Activated T-helper 1 cell treated with anti-CD3 and anti-CD28 coated beads, Interleukin-12 subunit alpha, Interleukin-12 subunit beta, Interleukin-2, Interleukin-4 antibody, amounts not matched to agents 30 ng/mL and 10 ng/mL and 1 ng/mL, durations not matched to agents 14 hours and 24 hours and 36 hours (primary cell): ENCODE measurements at regions not wholly inside any gene's neighbourhood (a gene's known extent, or its start where the extent isn't known, plus 50 kb on each side); places are given as distances from the start of the nearest gene placed in this dataset.
A peak's percentile ranks its signal among the peaks of the same experiment; 100 is the strongest.

ENCODE experiments used
- DNase-seq: peaks from one replicate; pipeline ENCODE4 v3.0.0; 2021; ENCODE audit warnings: low spot score
- H3K27ac Mint-ChIP-seq: one replicate; pipeline ENCODE4 v1.8.0; 2021; ENCODE audit warnings: mild to moderate bottlenecking, mixed read lengths
- H3K27me3 Mint-ChIP-seq: one replicate; pipeline ENCODE4 v1.8.0; 2022; ENCODE audit warnings: mild to moderate bottlenecking, moderate library complexity, mixed read lengths; ENCODE audit not compliant: insufficient read depth
- H3K36me3 Mint-ChIP-seq: one replicate; pipeline ENCODE4 v1.8.0; 2021; ENCODE audit warnings: low read depth, mixed read lengths
- H3K4me1 Mint-ChIP-seq: one replicate; pipeline ENCODE4 v1.8.0; 2021; ENCODE audit warnings: low read depth, mixed read lengths
- H3K4me3 Mint-ChIP-seq: one replicate; pipeline ENCODE4 v1.8.0; 2021; ENCODE audit warnings: mild to moderate bottlenecking, moderate library complexity, mixed read lengths
- H3K9me3 Mint-ChIP-seq: one replicate; pipeline ENCODE4 v1.8.0; 2021; ENCODE audit warnings: mixed read lengths
- intact Hi-C: fragments of 100-400 bp; cut with micrococcal nuclease; formaldehyde crosslinking; loops from one replicate; pipeline ENCODE4 v1.15.1; 2024

GRCh38 chr18:27619906-27620305 is 434.8 kb upstream of the CHST9 start:
- intact Hi-C loops = no loop called here
- Mint-ChIP-seq H3K9me3 (no peaks in the 10 kb centered on the region), H3K36me3 (no peaks in the 10 kb centered on the region), H3K27ac (no peak overlapping the region), H3K4me1 (no peaks in the 10 kb centered on the region), H3K4me3 (no peak overlapping the region), H3K27me3 (no peaks in the 10 kb centered on the region)
- DNase-seq = no peak

GRCh38 chr18:27619090-27619772 is 434.1 kb upstream of the CHST9 start:
- H3K4me1 Mint-ChIP-seq = no peaks in the 10 kb centered on the region
- no peak overlapping the region for H3K4me3 Mint-ChIP-seq
- no peak overlapping the region for H3K27ac Mint-ChIP-seq
- H3K36me3 Mint-ChIP-seq = no peaks in the 10 kb centered on the region
- no peaks in the 10 kb centered on the region for H3K27me3 Mint-ChIP-seq
- DNase-seq = no peak
- no peaks in the 10 kb centered on the region for H3K9me3 Mint-ChIP-seq
- intact Hi-C loops = no loop called here

GRCh38 chr18:27616324-27616723 is 431.2 kb upstream of the CHST9 start:
- H3K9me3 Mint-ChIP-seq = no peaks in the 10 kb centered on the region
- intact Hi-C loops = no loop called here
- no peak for DNase-seq
- no peaks in the 10 kb centered on the region for H3K4me1 Mint-ChIP-seq
- no peak overlapping the region for H3K4me3 Mint-ChIP-seq
- H3K27ac Mint-ChIP-seq = no peak overlapping the region
- H3K36me3 Mint-ChIP-seq = no peaks in the 10 kb centered on the region
- H3K27me3 Mint-ChIP-seq = no peaks in the 10 kb centered on the region

GRCh38 chr18:27614951-27615844 is 430.1 kb upstream of the CHST9 start:
- no peak overlapping the region for H3K27ac Mint-ChIP-seq
- no peaks in the 10 kb centered on the region for H3K36me3 Mint-ChIP-seq
- H3K9me3 Mint-ChIP-seq = no peaks in the 10 kb centered on the region
- intact Hi-C loops = no loop called here
- H3K27me3 Mint-ChIP-seq = no peaks in the 10 kb centered on the region
- DNase-seq = no peak
- H3K4me3 Mint-ChIP-seq = no peak overlapping the region
- no peaks in the 10 kb centered on the region for H3K4me1 Mint-ChIP-seq

- no peak for DNase-seq
- intact Hi-C loops = no loop called here
- no peaks in the 10 kb centered on the region for H3K9me3 Mint-ChIP-seq
- H3K27ac Mint-ChIP-seq = no peak overlapping the region
- H3K4me1 Mint-ChIP-seq = no peaks in the 10 kb centered on the region
- no peak overlapping the region for H3K4me3 Mint-ChIP-seq
- no peaks in the 10 kb centered on the region for H3K36me3 Mint-ChIP-seq
- no peaks in the 10 kb centered on the region for H3K27me3 Mint-ChIP-seq
Measured at GRCh38 chr18:27609221-27609620, 424.1 kb upstream of the CHST9 start.

- no peak overlapping the region for H3K4me3 Mint-ChIP-seq
- no peaks in the 10 kb centered on the region for H3K36me3 Mint-ChIP-seq
- intact Hi-C loops = no loop called here
Measured at GRCh38 chr18:27608742-27609141, 423.6 kb upstream of the CHST9 start.

GRCh38 chr18:27608174-27608573 is 423.1 kb upstream of the CHST9 start:
- Mint-ChIP-seq H3K36me3 (no peaks in the 10 kb centered on the region), H3K9me3 (no peaks in the 10 kb centered on the region), H3K27ac (no peak overlapping the region), H3K27me3 (no peaks in the 10 kb centered on the region), H3K4me1 (no peaks in the 10 kb centered on the region), H3K4me3 (no peak overlapping the region)
- DNase-seq = no peak
- intact Hi-C loops = no loop called here

More at GRCh38 chr18:27608742-27609141, 423.6 kb upstream of the CHST9 start:
- DNase-seq = no peak
- Mint-ChIP-seq H3K4me1 (no peaks in the 10 kb centered on the region), H3K27me3 (no peaks in the 10 kb centered on the region), H3K27ac (no peak overlapping the region), H3K9me3 (no peaks in the 10 kb centered on the region)

GRCh38 chr18:27606741-27607140 is 421.6 kb upstream of the CHST9 start:
- H3K4me1 Mint-ChIP-seq = no peaks in the 10 kb centered on the region
- H3K4me3 Mint-ChIP-seq = no peak overlapping the region
- DNase-seq = no peak
- no peaks in the 10 kb centered on the region for H3K9me3 Mint-ChIP-seq
- no peaks in the 10 kb centered on the region for H3K36me3 Mint-ChIP-seq
- intact Hi-C loops = no loop called here
- H3K27ac Mint-ChIP-seq = no peak overlapping the region
- H3K27me3 Mint-ChIP-seq = no peaks in the 10 kb centered on the region

GRCh38 chr18:27605107-27605834 is 420.2 kb upstream of the CHST9 start:
- no peak overlapping the region for H3K4me3 Mint-ChIP-seq
- H3K27me3 Mint-ChIP-seq = no peaks in the 10 kb centered on the region
- no peaks in the 10 kb centered on the region for H3K9me3 Mint-ChIP-seq
- H3K36me3 Mint-ChIP-seq = no peaks in the 10 kb centered on the region
- no peak overlapping the region for H3K27ac Mint-ChIP-seq
- intact Hi-C loops = no loop called here
- H3K4me1 Mint-ChIP-seq = no peaks in the 10 kb centered on the region
- peak; percentile 5 for DNase-seq

- Mint-ChIP-seq H3K27me3 (no peaks in the 10 kb centered on the region), H3K27ac (no peak overlapping the region), H3K4me3 (no peak overlapping the region), H3K9me3 (no peaks in the 10 kb centered on the region), H3K36me3 (no peaks in the 10 kb centered on the region), H3K4me1 (no peaks in the 10 kb centered on the region)
- intact Hi-C loops = no loop called here
- DNase-seq = no peak
Measured at GRCh38 chr18:27604583-27604982, 419.5 kb upstream of the CHST9 start.

- H3K9me3 Mint-ChIP-seq = no peaks in the 10 kb centered on the region
Measured at GRCh38 chr18:27602092-27602491, 417.0 kb upstream of the CHST9 start.

GRCh38 chr18:27600245-27600644 is 415.1 kb upstream of the CHST9 start:
- DNase-seq = no peak
- intact Hi-C loops = no loop called here
- no peaks in the 10 kb centered on the region for H3K4me1 Mint-ChIP-seq
- H3K36me3 Mint-ChIP-seq = no peaks in the 10 kb centered on the region
- H3K9me3 Mint-ChIP-seq = no peaks in the 10 kb centered on the region
- no peaks in the 10 kb centered on the region for H3K27me3 Mint-ChIP-seq
- no peak overlapping the region for H3K4me3 Mint-ChIP-seq
- no peak overlapping the region for H3K27ac Mint-ChIP-seq

More at GRCh38 chr18:27602092-27602491, 417.0 kb upstream of the CHST9 start:
- Mint-ChIP-seq H3K27me3 (no peaks in the 10 kb centered on the region), H3K4me1 (no peaks in the 10 kb centered on the region), H3K27ac (no peak overlapping the region), H3K36me3 (no peaks in the 10 kb centered on the region), H3K4me3 (no peak overlapping the region)
- intact Hi-C loops = no loop called here
- no peak for DNase-seq
